NB4 (cell line): ENCODE measurements at regions not wholly inside any gene's neighbourhood (a gene's known extent, or its start where the extent isn't known, plus 50 kb on each side); places are given as distances from the start of the nearest gene placed in this dataset.

Experiments
- MYC ChIP-seq: IDR thresholded peaks from 2 replicates; pipeline ENCODE4 v1.6.1; 2011; ENCODE audit warnings: low read depth, low read length
- POLR2A ChIP-seq: IDR thresholded peaks from 2 replicates; pipeline ENCODE4 v1.6.1; 2011; ENCODE audit warnings: mild to moderate bottlenecking; ENCODE audit not compliant: insufficient read length; ENCODE audit errors: extremely low read depth
- TF ChIP-seq, protein P1 (sequence below): IDR thresholded peaks from one replicate; pipeline ENCODE4 v1.5.1; 2012; ENCODE audit warnings: low read depth, low read length
- TF ChIP-seq, protein P2 (sequence below): IDR thresholded peaks from 2 replicates; pipeline ENCODE4 v1.6.1; 2011; ENCODE audit warnings: low read depth, low read length

DNA sequence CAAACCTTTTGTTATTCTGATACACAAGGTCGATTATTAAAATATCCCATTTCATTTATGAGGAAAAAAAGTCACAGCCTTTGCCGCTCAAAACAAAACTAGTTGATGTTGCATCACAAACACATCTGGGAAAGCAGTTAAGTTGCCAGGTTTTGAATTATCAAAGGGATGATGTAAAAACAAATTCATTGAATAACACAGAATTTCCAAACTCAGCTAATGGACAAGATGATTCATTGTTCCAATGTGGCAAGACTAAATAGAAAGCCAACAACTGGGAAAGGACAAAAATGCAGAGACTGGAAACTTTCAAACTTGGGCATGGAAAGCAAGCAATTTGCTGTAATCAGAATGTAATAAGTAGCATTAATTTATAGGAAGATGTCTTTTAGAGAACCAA lies 610.0 kb upstream of the ZNF385D start:
- TF ChIP-seq, protein P1, sequence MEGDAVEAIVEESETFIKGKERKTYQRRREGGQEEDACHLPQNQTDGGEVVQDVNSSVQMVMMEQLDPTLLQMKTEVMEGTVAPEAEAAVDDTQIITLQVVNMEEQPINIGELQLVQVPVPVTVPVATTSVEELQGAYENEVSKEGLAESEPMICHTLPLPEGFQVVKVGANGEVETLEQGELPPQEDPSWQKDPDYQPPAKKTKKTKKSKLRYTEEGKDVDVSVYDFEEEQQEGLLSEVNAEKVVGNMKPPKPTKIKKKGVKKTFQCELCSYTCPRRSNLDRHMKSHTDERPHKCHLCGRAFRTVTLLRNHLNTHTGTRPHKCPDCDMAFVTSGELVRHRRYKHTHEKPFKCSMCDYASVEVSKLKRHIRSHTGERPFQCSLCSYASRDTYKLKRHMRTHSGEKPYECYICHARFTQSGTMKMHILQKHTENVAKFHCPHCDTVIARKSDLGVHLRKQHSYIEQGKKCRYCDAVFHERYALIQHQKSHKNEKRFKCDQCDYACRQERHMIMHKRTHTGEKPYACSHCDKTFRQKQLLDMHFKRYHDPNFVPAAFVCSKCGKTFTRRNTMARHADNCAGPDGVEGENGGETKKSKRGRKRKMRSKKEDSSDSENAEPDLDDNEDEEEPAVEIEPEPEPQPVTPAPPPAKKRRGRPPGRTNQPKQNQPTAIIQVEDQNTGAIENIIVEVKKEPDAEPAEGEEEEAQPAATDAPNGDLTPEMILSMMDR: no peak
- TF ChIP-seq POLR2A (no peak), MYC (no peak)
- TF ChIP-seq, protein P2, sequence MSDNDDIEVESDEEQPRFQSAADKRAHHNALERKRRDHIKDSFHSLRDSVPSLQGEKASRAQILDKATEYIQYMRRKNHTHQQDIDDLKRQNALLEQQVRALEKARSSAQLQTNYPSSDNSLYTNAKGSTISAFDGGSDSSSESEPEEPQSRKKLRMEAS: no peak
